ENCODE measurements at regions not wholly inside any gene's neighbourhood (a gene's known extent, or its start where the extent isn't known, plus 50 kb on each side); places are given as distances from the start of the nearest gene placed in this dataset.

DNA sequence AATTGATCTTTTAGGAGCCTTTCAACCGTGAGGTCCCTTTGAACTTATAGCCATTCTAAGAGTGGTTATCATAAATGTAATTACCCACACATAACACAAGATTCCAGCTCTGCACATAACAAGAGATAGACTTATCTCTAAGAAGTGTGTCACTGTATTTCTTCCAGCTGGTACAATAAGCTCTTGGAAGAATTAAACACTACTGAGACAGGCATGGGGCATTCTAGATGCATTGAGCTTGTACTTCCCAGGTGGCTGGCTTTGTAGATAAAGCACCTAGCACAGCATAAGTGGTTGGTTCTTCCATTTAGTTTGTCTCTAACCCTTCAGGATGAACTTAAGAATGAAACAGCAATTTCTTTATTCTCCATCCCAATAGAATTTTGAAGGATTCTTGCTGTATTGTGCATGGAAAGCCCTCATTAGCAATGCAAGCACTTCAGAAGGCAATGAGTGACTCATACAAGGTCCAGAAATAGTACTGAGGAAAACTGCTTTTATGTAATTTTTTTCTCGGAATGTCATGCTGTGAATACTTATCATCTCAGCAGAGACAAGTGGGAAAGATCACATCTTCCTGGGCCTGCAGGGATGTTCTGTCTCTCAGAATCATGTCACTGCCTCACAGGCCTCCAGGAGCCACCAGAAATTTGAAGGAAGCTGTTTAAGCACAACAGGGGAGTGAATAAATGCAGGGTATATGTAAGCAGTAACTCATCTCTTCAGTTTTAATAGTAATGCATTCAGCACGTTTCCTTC lies 91.1 kb upstream of the CD180 start:
- TF ChIP-seq, protein P1, sequence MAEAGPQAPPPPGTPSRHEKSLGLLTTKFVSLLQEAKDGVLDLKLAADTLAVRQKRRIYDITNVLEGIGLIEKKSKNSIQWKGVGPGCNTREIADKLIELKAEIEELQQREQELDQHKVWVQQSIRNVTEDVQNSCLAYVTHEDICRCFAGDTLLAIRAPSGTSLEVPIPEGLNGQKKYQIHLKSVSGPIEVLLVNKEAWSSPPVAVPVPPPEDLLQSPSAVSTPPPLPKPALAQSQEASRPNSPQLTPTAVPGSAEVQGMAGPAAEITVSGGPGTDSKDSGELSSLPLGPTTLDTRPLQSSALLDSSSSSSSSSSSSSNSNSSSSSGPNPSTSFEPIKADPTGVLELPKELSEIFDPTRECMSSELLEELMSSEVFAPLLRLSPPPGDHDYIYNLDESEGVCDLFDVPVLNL (CRISPR knock-in tag; IDR thresholded peaks at IDR 0.05; ENCODE audit: borderline replicate concordance, low read depth), result no peak
- TF ChIP-seq GABPB1 (CRISPR knock-in tag; IDR thresholded peaks at IDR 0.05), result no peak
- TF ChIP-seq, protein P2, sequence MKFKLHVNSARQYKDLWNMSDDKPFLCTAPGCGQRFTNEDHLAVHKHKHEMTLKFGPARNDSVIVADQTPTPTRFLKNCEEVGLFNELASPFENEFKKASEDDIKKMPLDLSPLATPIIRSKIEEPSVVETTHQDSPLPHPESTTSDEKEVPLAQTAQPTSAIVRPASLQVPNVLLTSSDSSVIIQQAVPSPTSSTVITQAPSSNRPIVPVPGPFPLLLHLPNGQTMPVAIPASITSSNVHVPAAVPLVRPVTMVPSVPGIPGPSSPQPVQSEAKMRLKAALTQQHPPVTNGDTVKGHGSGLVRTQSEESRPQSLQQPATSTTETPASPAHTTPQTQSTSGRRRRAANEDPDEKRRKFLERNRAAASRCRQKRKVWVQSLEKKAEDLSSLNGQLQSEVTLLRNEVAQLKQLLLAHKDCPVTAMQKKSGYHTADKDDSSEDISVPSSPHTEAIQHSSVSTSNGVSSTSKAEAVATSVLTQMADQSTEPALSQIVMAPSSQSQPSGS (CRISPR knock-in tag; IDR thresholded peaks at IDR 0.05; ENCODE audit: borderline replicate concordance, low read depth), result no peak

Data from WTC11 (cell line).